GM08714 (cell line): ENCODE measurements at regions not wholly inside any gene's neighbourhood (a gene's known extent, or its start where the extent isn't known, plus 50 kb on each side); places are given as distances from the start of the nearest gene placed in this dataset.

Source experiments
- H3K4me3 ChIP-seq: fragments of 200-500 bp; sonication (Bioruptor generic); 2 replicates; pipeline ENCODE4 v1.5.1; 2014; ENCODE audit warnings: mild to moderate bottlenecking, low read length, inconsistent platforms
- ZNF274 ChIP-seq: IDR thresholded peaks from 2 replicates; pipeline ENCODE4 v1.6.1; 2012; ENCODE audit warnings: mild to moderate bottlenecking, low read depth, low read length

DNA sequence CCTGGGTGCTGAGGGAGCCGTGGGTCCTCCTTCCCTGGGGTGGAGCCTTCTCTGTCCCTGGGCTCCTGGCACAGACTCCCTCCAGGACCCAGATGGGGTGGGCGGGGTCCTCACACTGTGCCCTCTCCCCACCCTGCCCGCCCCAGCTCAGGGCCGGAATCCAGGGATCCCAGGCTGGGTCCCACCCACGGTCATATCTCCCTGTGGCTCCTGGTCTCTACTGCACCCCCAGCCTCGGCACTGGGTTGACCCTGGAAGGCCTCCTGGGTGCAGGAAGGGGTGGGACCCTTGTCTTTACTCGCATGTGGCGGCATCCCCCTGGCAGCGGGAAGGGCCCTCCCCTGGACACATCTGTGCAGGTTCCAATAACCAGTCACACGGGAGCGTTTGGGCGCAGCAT is 75.8 kb upstream of the EIF5 start:
- TF ChIP-seq ZNF274, result no peak

DNA sequence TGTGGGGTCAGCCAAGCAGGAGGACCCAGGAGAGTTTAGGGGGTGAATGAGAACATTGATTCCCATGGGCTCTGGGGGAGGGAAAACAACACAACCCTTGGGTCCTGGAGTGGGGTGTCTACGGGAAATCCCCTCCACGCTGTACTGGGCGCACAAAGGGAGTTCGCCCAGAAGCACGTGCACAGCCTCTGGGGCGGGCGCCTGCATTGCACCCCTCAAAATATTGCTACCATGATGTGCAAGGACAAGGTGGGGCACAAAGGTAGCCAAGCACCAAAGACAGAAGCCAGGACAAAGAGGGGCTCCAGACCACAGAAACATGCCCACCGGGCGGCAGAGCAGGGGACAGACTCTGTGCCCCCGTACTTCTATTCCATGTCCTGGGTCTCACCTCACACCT is 74.9 kb upstream of the EIF5 start:
- no peak for TF ChIP-seq ZNF274
- no peak overlapping the region for H3K4me3 ChIP-seq

More for the DNA sequence above, 75.8 kb upstream of the EIF5 start:
- no peak overlapping the region for H3K4me3 ChIP-seq

GRCh38 chr14:103259801-103260628 is 74.0 kb upstream of the EIF5 start:
- H3K4me3 ChIP-seq, result peak overlapping the region; percentile 10; the same call in 1 of the 2 replicates
- TF ChIP-seq ZNF274, result no peak

- peak overlapping the region; percentile 10; the same call in 1 of the 2 replicates for H3K4me3 ChIP-seq
- TF ChIP-seq ZNF274, result no peak
Observed at GRCh38 chr14:103260629-103261124, 73.4 kb upstream of the EIF5 start.

- TF ChIP-seq ZNF274, result no peak
- no peak overlapping the region for H3K4me3 ChIP-seq
Observed at GRCh38 chr14:103267226-103267910, 66.7 kb upstream of the EIF5 start.

- TF ChIP-seq ZNF274, result no peak
- no peak overlapping the region for H3K4me3 ChIP-seq
Observed at GRCh38 chr14:103271189-103271588, 62.8 kb upstream of the EIF5 start.

- no peak overlapping the region for H3K4me3 ChIP-seq
- no peak for TF ChIP-seq ZNF274
Observed at GRCh38 chr14:103273145-103273744, 60.8 kb upstream of the EIF5 start.

- no peak for TF ChIP-seq ZNF274
Observed at GRCh38 chr14:103273745-103274615, 60.1 kb upstream of the EIF5 start.

GRCh38 chr14:103275000-103275399 is 59.0 kb upstream of the EIF5 start:
- TF ChIP-seq ZNF274, result no peak
- H3K4me3 ChIP-seq, result no peak overlapping the region

More at GRCh38 chr14:103273745-103274615, 60.1 kb upstream of the EIF5 start:
- H3K4me3 ChIP-seq, result no peak overlapping the region

- no peak overlapping the region for H3K4me3 ChIP-seq
- no peak for TF ChIP-seq ZNF274
Observed at GRCh38 chr14:103277931-103278330, 56.1 kb upstream of the EIF5 start.

GRCh38 chr14:103279142-103280025 is 54.7 kb upstream of the EIF5 start:
- no peak overlapping the region; the same call in 1 of the 2 replicates for H3K4me3 ChIP-seq
- no peak for TF ChIP-seq ZNF274

- no peak for TF ChIP-seq ZNF274
- H3K4me3 ChIP-seq, result no peak overlapping the region
Observed at GRCh38 chr14:103280278-103280928, 53.6 kb upstream of the EIF5 start.
